ENCODE measurements at regions not wholly inside any gene's neighbourhood (a gene's known extent, or its start where the extent isn't known, plus 50 kb on each side); places are given as distances from the start of the nearest gene placed in this dataset.

DNA sequence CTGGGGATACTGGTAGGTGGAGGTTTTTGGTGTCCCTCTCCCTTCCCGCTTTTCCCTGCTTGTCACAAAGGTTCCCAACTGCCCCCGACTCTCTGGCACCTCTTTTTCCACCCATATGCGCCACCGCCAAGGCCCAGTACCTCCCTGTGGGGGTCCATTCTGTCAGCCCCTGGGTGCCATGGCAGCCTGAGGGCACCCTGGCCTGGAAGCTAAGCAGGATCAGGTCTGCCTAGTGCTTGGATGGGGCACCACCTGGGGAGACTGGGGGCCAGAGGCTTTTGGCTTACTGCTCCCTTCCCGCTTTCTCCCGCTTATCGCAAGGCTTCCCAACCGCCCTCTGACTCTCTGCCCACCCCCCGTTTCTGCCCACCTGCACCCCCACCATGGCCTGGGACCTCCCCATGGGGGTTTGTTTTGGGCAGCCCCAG, 2286.4 kb downstream of the TP53TG3F start:
- Histone ChIP-seq H3K4me1 (ENCODE audit: insufficient read depth) (no peaks in the 10 kb centered on the region), H3K27me3 (no peaks in the 10 kb centered on the region), H3K9me3 (peaks cover 0 to 4% of the 10 kb centered on the region in 2 donors), H3K36me3 (no peaks in the 10 kb centered on the region), H3K4me3 (no peak overlapping the region), H3K27ac (no peak overlapping the region)
- no peak for DNase-seq
- 89 to 94% (median 91%) methylated on average over 9 of the region's 9 CpGs for WGBS, 3 donors
- TF ChIP-seq, protein P1, sequence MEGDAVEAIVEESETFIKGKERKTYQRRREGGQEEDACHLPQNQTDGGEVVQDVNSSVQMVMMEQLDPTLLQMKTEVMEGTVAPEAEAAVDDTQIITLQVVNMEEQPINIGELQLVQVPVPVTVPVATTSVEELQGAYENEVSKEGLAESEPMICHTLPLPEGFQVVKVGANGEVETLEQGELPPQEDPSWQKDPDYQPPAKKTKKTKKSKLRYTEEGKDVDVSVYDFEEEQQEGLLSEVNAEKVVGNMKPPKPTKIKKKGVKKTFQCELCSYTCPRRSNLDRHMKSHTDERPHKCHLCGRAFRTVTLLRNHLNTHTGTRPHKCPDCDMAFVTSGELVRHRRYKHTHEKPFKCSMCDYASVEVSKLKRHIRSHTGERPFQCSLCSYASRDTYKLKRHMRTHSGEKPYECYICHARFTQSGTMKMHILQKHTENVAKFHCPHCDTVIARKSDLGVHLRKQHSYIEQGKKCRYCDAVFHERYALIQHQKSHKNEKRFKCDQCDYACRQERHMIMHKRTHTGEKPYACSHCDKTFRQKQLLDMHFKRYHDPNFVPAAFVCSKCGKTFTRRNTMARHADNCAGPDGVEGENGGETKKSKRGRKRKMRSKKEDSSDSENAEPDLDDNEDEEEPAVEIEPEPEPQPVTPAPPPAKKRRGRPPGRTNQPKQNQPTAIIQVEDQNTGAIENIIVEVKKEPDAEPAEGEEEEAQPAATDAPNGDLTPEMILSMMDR (IDR thresholded peaks at IDR 0.05) = no peak
- TF ChIP-seq POLR2A (IDR thresholded peaks at IDR 0.05) = no peak
- no peak for TF ChIP-seq EP300 (IDR thresholded peaks at IDR 0.05)
- intact Hi-C loops (cut with DNase I) = loop anchor here in 1 of 4 donors (2.0 kb wide), 1 partner anchor 31 kb away; no protein-coding TSS in a partner anchor

DNA sequence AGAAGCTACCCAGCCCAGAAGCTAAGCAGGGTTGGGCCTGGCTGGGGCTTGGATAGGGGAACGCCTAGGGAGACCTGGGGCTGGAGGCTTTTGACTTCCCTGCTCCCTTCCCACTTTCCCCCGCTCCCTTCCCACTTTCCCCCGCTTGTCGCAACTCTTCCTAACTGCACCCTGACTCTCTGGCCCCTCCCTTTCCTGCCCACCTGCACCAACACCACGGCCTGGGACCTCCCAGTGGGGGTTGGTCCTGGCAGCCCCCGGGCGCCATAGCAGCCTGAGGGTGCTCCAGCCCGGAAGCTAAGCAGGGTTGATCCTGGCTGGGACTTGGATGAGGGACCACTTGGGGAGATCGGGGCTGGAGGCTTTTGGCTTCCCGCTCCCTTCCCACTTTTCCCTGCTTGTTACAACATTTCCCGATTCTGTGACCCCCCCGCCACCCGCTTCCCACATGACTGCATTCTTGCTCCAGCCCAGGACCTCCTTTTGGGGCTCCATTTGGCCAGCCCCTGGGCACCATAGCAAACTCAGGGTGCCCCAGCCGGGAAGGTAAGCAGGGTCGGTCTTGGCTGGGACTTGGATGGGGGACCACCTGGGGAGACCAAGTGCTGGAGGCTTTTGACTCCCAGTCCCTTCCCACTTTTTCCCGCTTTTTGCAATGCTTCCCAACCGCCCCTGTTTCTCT, 2287.0 kb downstream of the TP53TG3F start:
- H3K27ac ChIP-seq = no peak overlapping the region
- no peak overlapping the region for H3K4me3 ChIP-seq
- 86 to 89% (median 89%) methylated on average over 17 of the region's 17 CpGs for WGBS, 3 donors
- TF ChIP-seq, protein P1 (IDR thresholded peaks at IDR 0.05) = no peak
- TF ChIP-seq POLR2A (IDR thresholded peaks at IDR 0.05) = no peak
- no peak for TF ChIP-seq EP300 (IDR thresholded peaks at IDR 0.05)
- no peak for DNase-seq
- H3K4me1 ChIP-seq (ENCODE audit: insufficient read depth) = no peaks in the 10 kb centered on the region
- H3K27me3 ChIP-seq = no peaks in the 10 kb centered on the region
- intact Hi-C loops (cut with DNase I) = loop anchor here in 1 of 4 donors (2.0 kb wide), 1 partner anchor 30 kb away; no protein-coding TSS in a partner anchor
- peaks cover 0 to 4% of the 10 kb centered on the region in 2 donors for H3K9me3 ChIP-seq
- H3K36me3 ChIP-seq = no peaks in the 10 kb centered on the region

DNA sequence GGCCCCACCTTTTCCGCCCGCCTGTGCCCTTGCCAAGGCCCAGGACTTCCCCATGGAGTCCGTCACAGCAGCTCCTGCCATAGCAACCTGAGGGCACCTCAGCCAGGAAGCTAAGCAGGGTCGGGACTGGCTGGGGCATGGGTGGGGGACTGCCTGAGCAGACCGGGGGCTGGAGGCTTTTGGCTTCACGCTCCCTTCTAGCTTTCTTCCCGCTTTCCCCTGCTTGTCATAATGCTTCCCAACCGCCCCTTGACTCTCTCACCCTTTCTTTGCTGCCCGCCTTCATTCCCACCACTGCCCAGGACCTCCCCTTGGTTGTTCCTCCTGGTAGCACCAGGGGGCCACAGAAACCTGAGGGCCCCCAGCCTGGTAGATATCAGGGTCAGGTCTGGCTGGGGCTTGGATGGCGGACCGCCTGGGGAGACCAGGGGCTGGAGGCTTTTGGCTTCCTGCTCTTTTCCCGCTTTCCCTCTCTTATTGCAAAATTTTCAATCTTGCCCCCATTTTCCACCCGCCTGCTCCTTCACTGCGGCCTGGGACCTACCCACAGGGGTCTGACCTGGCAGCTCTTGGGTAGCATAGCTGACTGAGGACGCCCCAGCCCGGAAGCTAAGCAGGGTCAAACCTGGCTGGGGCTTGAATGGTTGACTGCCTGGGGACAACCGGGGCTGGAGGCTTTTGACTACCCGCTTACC, 2287.7 kb downstream of the TP53TG3F start:
- intact Hi-C loops (cut with DNase I) = loop anchor here in 1 of 4 donors (2.0 kb wide), 1 partner anchor 30 kb away; no protein-coding TSS in a partner anchor

More for the DNA sequence above, 2287.7 kb downstream of the TP53TG3F start:
- Histone ChIP-seq H3K27me3 (no peaks in the 10 kb centered on the region), H3K4me1 (ENCODE audit: insufficient read depth) (no peaks in the 10 kb centered on the region), H3K4me3 (no peak overlapping the region), H3K9me3 (peaks cover 0 to 4% of the 10 kb centered on the region in 2 donors), H3K36me3 (no peaks in the 10 kb centered on the region), H3K27ac (no peak overlapping the region)
- 83 to 88% (median 85%) methylated on average over 16 to 18 of the region's 18 CpGs for WGBS, 3 donors
- TF ChIP-seq POLR2A (IDR thresholded peaks at IDR 0.05) (no peak), EP300 (IDR thresholded peaks at IDR 0.05) (no peak)
- TF ChIP-seq, protein P1 (IDR thresholded peaks at IDR 0.05) = no peak
- no peak for DNase-seq
